ENCODE measurements at regions not wholly inside any gene's neighbourhood (a gene's known extent, or its start where the extent isn't known, plus 50 kb on each side); places are given as distances from the start of the nearest gene placed in this dataset.

DNA sequence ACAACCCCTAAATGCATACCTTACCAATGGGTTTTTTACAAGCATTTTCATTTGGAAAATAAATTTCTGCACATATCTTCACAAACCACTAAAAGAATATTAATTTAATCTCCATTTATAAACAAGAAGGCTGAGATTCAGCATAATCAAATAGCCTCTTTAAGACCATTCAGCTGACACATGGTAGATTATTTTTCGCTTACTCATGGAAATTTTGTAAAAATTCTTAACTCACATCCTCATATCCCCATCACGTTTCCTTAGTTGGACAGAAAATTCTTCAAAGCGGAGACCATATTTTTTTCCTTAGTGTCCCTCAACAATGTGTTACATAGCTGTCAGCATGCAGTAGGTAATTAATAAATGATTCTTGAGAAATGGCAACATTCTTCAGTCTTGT lies 439.6 kb upstream of the PTCHD4 start:
- ATAC-seq (no peak), FAIRE-seq (no peak), DNase-seq (ENCODE audit: low read depth, low spot score) (no peak)
- POLR2A ChIA-PET = no interaction called here
- Histone ChIP-seq H4K20me1 (ENCODE audit: control insufficient read depth, insufficient read depth) (no peaks in the 10 kb centered on the region), H3K4me3 (no peak overlapping the region), H3K4me2 (ENCODE audit: control insufficient read depth, insufficient read depth) (no peak overlapping the region), H3K27me3 (replicated peaks in 1 of 2; ENCODE audit: control insufficient read depth in 2 of 2, insufficient read depth in 2 of 2, low read length in 1 of 2) (no peaks in the 10 kb centered on the region), H3K9ac (ENCODE audit: control insufficient read depth, insufficient read depth, low read length) (no peak overlapping the region), H3K79me2 (ENCODE audit: control insufficient read depth, insufficient read depth, low read length) (no peaks in the 10 kb centered on the region), H3K9me3 (replicated peaks; ENCODE audit: control insufficient read depth, insufficient read depth, low read length) (no peaks in the 10 kb centered on the region), H3K27ac (ENCODE audit: control insufficient read depth, insufficient read depth) (no peak overlapping the region), H3K36me3 (ENCODE audit: control insufficient read depth in 2 of 2, insufficient read depth in 2 of 2, low read length in 1 of 2) (no peaks in the 10 kb centered on the region), H2AFZ (ENCODE audit: control insufficient read depth, low read depth, low read length) (no peak overlapping the region), H3K4me1 (ENCODE audit: control insufficient read depth, insufficient read depth, low read length) (no peaks in the 10 kb centered on the region)
- intact Hi-C loops (cut with micrococcal nuclease; ENCODE audit: unreplicated experiment) (no loop called here), in situ Hi-C loops (cut with MboI) (no loop called here)
- RAD21 ChIA-PET (ENCODE audit: unreplicated experiment) = no interaction called here
- no TSS peak for BruUV-seq (replicated peaks)
- SMC1A ChIA-PET (ENCODE audit: uncharacterized antibody, unreplicated experiment) = no interaction called here
- 33% methylated on average over 3 of the region's 3 CpGs for WGBS (ENCODE audit: insufficient coverage, insufficient replicate concordance, low lambda C conversion rate, missing lambda C conversion rate)
- CTCF ChIA-PET = no interaction called here
- no peak for TF ChIP-seq ZNF207 (IDR thresholded peaks at IDR 0.05; ENCODE audit: borderline replicate concordance)
- TF ChIP-seq, protein P1, sequence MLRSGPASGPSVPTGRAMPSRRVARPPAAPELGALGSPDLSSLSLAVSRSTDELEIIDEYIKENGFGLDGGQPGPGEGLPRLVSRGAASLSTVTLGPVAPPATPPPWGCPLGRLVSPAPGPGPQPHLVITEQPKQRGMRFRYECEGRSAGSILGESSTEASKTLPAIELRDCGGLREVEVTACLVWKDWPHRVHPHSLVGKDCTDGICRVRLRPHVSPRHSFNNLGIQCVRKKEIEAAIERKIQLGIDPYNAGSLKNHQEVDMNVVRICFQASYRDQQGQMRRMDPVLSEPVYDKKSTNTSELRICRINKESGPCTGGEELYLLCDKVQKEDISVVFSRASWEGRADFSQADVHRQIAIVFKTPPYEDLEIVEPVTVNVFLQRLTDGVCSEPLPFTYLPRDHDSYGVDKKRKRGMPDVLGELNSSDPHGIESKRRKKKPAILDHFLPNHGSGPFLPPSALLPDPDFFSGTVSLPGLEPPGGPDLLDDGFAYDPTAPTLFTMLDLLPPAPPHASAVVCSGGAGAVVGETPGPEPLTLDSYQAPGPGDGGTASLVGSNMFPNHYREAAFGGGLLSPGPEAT (IDR thresholded peaks at IDR 0.05; ENCODE audit: low read depth) = no peak
- TF ChIP-seq SMC3 (IDR thresholded peaks at IDR 0.05; ENCODE audit: borderline replicate concordance, low read length) = no peak
- no peak for TF ChIP-seq SMAD1 (IDR thresholded peaks at IDR 0.05; ENCODE audit: low read depth, partially characterized antibody)
- no peak for TF ChIP-seq HCFC1 (IDR thresholded peaks at IDR 0.05; ENCODE audit: low read length)
- no peak for TF ChIP-seq ASH2L (IDR thresholded peaks at IDR 0.05; ENCODE audit: borderline replicate concordance, low read depth)
- TF ChIP-seq ZBTB4 (CRISPR knock-in tag; IDR thresholded peaks at IDR 0.05) = no peak
- TF ChIP-seq, protein P2, sequence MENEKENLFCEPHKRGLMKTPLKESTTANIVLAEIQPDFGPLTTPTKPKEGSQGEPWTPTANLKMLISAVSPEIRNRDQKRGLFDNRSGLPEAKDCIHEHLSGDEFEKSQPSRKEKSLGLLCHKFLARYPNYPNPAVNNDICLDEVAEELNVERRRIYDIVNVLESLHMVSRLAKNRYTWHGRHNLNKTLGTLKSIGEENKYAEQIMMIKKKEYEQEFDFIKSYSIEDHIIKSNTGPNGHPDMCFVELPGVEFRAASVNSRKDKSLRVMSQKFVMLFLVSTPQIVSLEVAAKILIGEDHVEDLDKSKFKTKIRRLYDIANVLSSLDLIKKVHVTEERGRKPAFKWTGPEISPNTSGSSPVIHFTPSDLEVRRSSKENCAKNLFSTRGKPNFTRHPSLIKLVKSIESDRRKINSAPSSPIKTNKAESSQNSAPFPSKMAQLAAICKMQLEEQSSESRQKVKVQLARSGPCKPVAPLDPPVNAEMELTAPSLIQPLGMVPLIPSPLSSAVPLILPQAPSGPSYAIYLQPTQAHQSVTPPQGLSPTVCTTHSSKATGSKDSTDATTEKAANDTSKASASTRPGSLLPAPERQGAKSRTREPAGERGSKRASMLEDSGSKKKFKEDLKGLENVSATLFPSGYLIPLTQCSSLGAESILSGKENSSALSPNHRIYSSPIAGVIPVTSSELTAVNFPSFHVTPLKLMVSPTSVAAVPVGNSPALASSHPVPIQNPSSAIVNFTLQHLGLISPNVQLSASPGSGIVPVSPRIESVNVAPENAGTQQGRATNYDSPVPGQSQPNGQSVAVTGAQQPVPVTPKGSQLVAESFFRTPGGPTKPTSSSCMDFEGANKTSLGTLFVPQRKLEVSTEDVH (IDR thresholded peaks at IDR 0.05; ENCODE audit: low read depth, partially characterized antibody) = no peak
- TF ChIP-seq, protein P3, sequence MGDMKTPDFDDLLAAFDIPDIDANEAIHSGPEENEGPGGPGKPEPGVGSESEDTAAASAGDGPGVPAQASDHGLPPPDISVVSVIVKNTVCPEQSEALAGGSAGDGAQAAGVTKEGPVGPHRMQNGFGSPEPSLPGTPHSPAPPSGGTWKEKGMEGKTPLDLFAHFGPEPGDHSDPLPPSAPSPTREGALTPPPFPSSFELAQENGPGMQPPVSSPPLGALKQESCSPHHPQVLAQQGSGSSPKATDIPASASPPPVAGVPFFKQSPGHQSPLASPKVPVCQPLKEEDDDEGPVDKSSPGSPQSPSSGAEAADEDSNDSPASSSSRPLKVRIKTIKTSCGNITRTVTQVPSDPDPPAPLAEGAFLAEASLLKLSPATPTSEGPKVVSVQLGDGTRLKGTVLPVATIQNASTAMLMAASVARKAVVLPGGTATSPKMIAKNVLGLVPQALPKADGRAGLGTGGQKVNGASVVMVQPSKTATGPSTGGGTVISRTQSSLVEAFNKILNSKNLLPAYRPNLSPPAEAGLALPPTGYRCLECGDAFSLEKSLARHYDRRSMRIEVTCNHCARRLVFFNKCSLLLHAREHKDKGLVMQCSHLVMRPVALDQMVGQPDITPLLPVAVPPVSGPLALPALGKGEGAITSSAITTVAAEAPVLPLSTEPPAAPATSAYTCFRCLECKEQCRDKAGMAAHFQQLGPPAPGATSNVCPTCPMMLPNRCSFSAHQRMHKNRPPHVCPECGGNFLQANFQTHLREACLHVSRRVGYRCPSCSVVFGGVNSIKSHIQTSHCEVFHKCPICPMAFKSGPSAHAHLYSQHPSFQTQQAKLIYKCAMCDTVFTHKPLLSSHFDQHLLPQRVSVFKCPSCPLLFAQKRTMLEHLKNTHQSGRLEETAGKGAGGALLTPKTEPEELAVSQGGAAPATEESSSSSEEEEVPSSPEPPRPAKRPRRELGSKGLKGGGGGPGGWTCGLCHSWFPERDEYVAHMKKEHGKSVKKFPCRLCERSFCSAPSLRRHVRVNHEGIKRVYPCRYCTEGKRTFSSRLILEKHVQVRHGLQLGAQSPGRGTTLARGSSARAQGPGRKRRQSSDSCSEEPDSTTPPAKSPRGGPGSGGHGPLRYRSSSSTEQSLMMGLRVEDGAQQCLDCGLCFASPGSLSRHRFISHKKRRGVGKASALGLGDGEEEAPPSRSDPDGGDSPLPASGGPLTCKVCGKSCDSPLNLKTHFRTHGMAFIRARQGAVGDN (IDR thresholded peaks at IDR 0.05) = no peak
- no peak for TF ChIP-seq WRNIP1 (IDR thresholded peaks at IDR 0.05; ENCODE audit: borderline replicate concordance, low read depth, low read length)
- TF ChIP-seq, protein P4, sequence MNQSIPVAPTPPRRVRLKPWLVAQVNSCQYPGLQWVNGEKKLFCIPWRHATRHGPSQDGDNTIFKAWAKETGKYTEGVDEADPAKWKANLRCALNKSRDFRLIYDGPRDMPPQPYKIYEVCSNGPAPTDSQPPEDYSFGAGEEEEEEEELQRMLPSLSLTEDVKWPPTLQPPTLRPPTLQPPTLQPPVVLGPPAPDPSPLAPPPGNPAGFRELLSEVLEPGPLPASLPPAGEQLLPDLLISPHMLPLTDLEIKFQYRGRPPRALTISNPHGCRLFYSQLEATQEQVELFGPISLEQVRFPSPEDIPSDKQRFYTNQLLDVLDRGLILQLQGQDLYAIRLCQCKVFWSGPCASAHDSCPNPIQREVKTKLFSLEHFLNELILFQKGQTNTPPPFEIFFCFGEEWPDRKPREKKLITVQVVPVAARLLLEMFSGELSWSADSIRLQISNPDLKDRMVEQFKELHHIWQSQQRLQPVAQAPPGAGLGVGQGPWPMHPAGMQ (IDR thresholded peaks at IDR 0.05; ENCODE audit: borderline replicate concordance) = no peak
- no peak for TF ChIP-seq PAX5 (IDR thresholded peaks at IDR 0.05; ENCODE audit: borderline replicate concordance, low read depth, low read length)

Measured in GM12878 (cell line).